ENCODE measurements at regions not wholly inside any gene's neighbourhood (a gene's known extent, or its start where the extent isn't known, plus 50 kb on each side); places are given as distances from the start of the nearest gene placed in this dataset.

GRCh38 chr10:53256623-53257022 is 484.0 kb upstream of the MBL2 start:
- H3K9me3 Mint-ChIP-seq: peaks cover 32 to 33% of the 10 kb centered on the region in 2 experiments
- H2BK12ac ChIP-seq (ENCODE audit: insufficient read length, low read depth, low read length): no peak overlapping the region
- no peak overlapping the region for H3K9ac ChIP-seq (ENCODE audit: extremely low read depth, insufficient read length, low read length)
- TF ChIP-seq, protein P1, sequence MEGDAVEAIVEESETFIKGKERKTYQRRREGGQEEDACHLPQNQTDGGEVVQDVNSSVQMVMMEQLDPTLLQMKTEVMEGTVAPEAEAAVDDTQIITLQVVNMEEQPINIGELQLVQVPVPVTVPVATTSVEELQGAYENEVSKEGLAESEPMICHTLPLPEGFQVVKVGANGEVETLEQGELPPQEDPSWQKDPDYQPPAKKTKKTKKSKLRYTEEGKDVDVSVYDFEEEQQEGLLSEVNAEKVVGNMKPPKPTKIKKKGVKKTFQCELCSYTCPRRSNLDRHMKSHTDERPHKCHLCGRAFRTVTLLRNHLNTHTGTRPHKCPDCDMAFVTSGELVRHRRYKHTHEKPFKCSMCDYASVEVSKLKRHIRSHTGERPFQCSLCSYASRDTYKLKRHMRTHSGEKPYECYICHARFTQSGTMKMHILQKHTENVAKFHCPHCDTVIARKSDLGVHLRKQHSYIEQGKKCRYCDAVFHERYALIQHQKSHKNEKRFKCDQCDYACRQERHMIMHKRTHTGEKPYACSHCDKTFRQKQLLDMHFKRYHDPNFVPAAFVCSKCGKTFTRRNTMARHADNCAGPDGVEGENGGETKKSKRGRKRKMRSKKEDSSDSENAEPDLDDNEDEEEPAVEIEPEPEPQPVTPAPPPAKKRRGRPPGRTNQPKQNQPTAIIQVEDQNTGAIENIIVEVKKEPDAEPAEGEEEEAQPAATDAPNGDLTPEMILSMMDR (conservative IDR thresholded peaks at IDR 0.05): no peak
- H3K27ac Mint-ChIP-seq: peak overlapping the region; percentile 63 to 87 (median 85); a peak in 5 of 7 replicates
- H3K36me3 Mint-ChIP-seq (ENCODE audit: insufficient read depth in 1 of 3, low read depth in 3 of 3): peaks cover 31 to 42% (median 32%) of the 10 kb centered on the region in 3 experiments
- no peak overlapping the region for H3K14ac ChIP-seq (ENCODE audit: insufficient read depth, low read length)
- no peaks in the 10 kb centered on the region for H4K20me1 ChIP-seq (ENCODE audit: control insufficient read depth, insufficient read depth, insufficient read length)
- no peak overlapping the region for H2BK15ac ChIP-seq (ENCODE audit: low read depth, low read length)
- H2AFZ ChIP-seq (ENCODE audit: low read length): no peak overlapping the region
- no peaks in the 10 kb centered on the region for H3K79me2 ChIP-seq (ENCODE audit: insufficient read depth, low read length)
- H3K27me3 Mint-ChIP-seq (ENCODE audit: low read depth): no peaks in the 10 kb centered on the region
- H2BK120ac ChIP-seq (ENCODE audit: low read depth, low read length, poor library complexity, severe bottlenecking): no peak overlapping the region
- no peak overlapping the region for H3T11ph ChIP-seq (ENCODE audit: low read length)
- no peak overlapping the region for H2BK20ac ChIP-seq (ENCODE audit: low read depth, low read length, poor library complexity, severe bottlenecking)
- peaks cover 5% of the 10 kb centered on the region; the same call in 1 of the 2 replicates for H3K4me1 ChIP-seq (ENCODE audit: insufficient read depth, low read length)
- no peak overlapping the region for H2BK5ac ChIP-seq (ENCODE audit: insufficient read length, low read length)
- DNase-seq: peak; percentile 31
- H3K79me1 ChIP-seq (ENCODE audit: insufficient read depth, low read depth, low read length, poor library complexity, severe bottlenecking): no peaks in the 10 kb centered on the region
- H3K23ac ChIP-seq (ENCODE audit: insufficient read length, low read depth, low read length): no peak overlapping the region
- no peak overlapping the region for H3K4me2 ChIP-seq (ENCODE audit: insufficient read depth, insufficient read length, low read length)
- H3K18ac ChIP-seq (ENCODE audit: insufficient read length, low read depth, low read length): no peak overlapping the region
- H3K27me3 ChIP-seq (ENCODE audit: insufficient read depth, low read length): no peaks in the 10 kb centered on the region
- no peak overlapping the region for H3K56ac ChIP-seq (ENCODE audit: insufficient read length, low read depth, low read length)
- H4K8ac ChIP-seq (replicated peaks; ENCODE audit: insufficient read length, low read depth, low read length): no peak overlapping the region
- H2AK5ac ChIP-seq (ENCODE audit: insufficient read length, low read length): no peak overlapping the region
- peak overlapping the region; percentile 88 for H3K27ac ChIP-seq (ENCODE audit: insufficient read length, low read depth, low read length)
- H3K23me2 ChIP-seq (ENCODE audit: insufficient read length, low read depth, low read length, poor library complexity, severe bottlenecking): no peaks in the 10 kb centered on the region
- no peak overlapping the region for H3K4me3 Mint-ChIP-seq
- no peak overlapping the region for H4K5ac ChIP-seq (ENCODE audit: insufficient read length, low read depth, low read length)
- no peak overlapping the region for H3K4ac ChIP-seq (ENCODE audit: low read depth, low read length)
- no peak overlapping the region for H4K91ac ChIP-seq (ENCODE audit: insufficient read length, low read depth, low read length)
- peaks cover 18% of the 10 kb centered on the region for H3K9me3 ChIP-seq (ENCODE audit: control insufficient read depth, low read depth, low read length)
- H3K4me1 Mint-ChIP-seq: peaks cover 12 to 22% of the 10 kb centered on the region in 2 experiments
